NOMO-1 (cell line): ENCODE measurements at regions not wholly inside any gene's neighbourhood (a gene's known extent, or its start where the extent isn't known, plus 50 kb on each side); places are given as distances from the start of the nearest gene placed in this dataset.
"Not testable (repeated sequence)": the region's sequence is repeated elsewhere in the genome, so short reads cannot be mapped to it uniquely, and the experiment has no call there.

Experiments used
- DNase-seq, 2 experiments: peaks; one replicate each; lab custom pipeline; 2025; ENCODE audit not compliant: unreplicated experiment in 2 of 2; lab: John Stamatoyannopoulos, UW

- DNase-seq = no peak
Measured at GRCh38 chr1:229002451-229002960, 267.2 kb downstream of the RHOU start.

- DNase-seq = no peak
Measured at GRCh38 chr1:229003233-229004031, 267.5 kb upstream of the RAB4A start.

GRCh38 chr1:229004066-229004833 is 266.7 kb upstream of the RAB4A start:
- no peak for DNase-seq

GRCh38 chr1:229005097-229005496 is 265.8 kb upstream of the RAB4A start:
- no peak for DNase-seq

- no peak for DNase-seq
Measured at GRCh38 chr1:229005556-229005955, 265.4 kb upstream of the RAB4A start.

GRCh38 chr1:229006121-229006870 is 264.6 kb upstream of the RAB4A start:
- DNase-seq = no peak

- DNase-seq = no peak
Measured at GRCh38 chr1:229007167-229007566, 263.7 kb upstream of the RAB4A start.

GRCh38 chr1:229007701-229008100 is 263.2 kb upstream of the RAB4A start:
- DNase-seq = no peak

GRCh38 chr1:229008347-229008746 is 262.6 kb upstream of the RAB4A start:
- peak in 1 of 2 experiments; percentile 47 for DNase-seq

- no peak for DNase-seq
Measured at GRCh38 chr1:229011022-229011421, 259.9 kb upstream of the RAB4A start.

- DNase-seq = no peak
Measured at GRCh38 chr1:229012823-229013222, 258.1 kb upstream of the RAB4A start.

- no peak for DNase-seq
Measured at GRCh38 chr1:229013981-229014380, 256.9 kb upstream of the RAB4A start.

GRCh38 chr1:229015806-229016205 is 255.1 kb upstream of the RAB4A start:
- no peak for DNase-seq

- peak; percentile 62 to 82 for DNase-seq
Measured at GRCh38 chr1:229017091-229017490, 253.8 kb upstream of the RAB4A start.

GRCh38 chr1:229018674-229019295 is 252.1 kb upstream of the RAB4A start:
- no peak for DNase-seq

GRCh38 chr1:229019663-229020271 is 251.1 kb upstream of the RAB4A start:
- no peak for DNase-seq

- not testable (repeated sequence) for DNase-seq
Measured at GRCh38 chr1:229021034-229021433, 249.9 kb upstream of the RAB4A start.

GRCh38 chr1:229022595-229023333 is 248.1 kb upstream of the RAB4A start:
- no peak for DNase-seq

GRCh38 chr1:229023651-229024300 is 247.1 kb upstream of the RAB4A start:
- peak; percentile 74 to 79 for DNase-seq
